Fibroblast of skin of scalp (primary cell): ENCODE measurements at regions not wholly inside any gene's neighbourhood (a gene's known extent, or its start where the extent isn't known, plus 50 kb on each side); places are given as distances from the start of the nearest gene placed in this dataset.

ENCODE experiments used
- DNase-seq: peaks from one replicate; pipeline ENCODE4 v3.0.0-alpha.2; 2013

DNA sequence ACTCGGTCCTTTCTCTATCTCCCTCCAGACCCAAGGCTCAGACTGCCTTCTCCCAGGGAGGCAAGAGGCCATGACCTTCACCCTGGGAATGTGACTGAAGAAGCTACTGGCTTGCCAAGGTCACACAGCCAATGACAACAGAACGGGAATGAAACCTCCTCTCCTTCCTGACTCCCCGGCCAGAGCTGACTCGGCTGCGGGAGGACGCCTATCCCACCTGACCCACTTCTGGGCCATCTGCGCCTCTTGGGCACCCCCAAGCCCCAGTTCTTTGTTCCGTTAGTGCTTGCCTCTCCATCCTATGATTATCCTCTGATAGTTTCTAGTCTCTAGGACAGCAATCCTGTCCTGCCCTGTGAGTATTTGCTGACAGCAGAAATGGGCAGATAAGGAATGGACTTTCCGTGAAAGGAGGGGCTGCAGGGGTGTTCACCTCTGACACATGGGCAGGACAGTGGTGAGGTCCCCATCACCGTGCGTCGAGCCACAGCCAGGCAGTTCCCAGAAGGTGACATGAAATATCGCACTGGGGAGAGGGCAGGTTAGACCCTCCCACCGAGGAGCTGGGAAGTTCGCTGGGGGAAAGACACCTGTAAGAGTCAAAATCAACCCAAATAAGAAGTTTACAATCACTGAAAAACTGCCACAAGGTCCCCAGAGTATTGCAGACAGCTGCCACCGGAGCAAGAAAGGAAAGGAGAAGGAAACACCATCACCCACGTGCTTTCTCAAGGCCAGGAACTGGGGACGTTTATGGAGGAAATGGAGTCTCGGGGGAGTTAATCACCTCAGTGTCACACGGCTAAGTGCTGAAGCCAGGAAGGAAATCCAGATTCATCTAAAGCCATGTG, 63.0 kb downstream of the INSIG1 start:
- no peak for DNase-seq

GRCh38 chr7:155361346-155361680, 63.6 kb downstream of the INSIG1 start:
- DNase-seq, result no peak

- DNase-seq, result no peak
Measured at GRCh38 chr7:155361947-155362346, 64.3 kb downstream of the INSIG1 start.

DNA sequence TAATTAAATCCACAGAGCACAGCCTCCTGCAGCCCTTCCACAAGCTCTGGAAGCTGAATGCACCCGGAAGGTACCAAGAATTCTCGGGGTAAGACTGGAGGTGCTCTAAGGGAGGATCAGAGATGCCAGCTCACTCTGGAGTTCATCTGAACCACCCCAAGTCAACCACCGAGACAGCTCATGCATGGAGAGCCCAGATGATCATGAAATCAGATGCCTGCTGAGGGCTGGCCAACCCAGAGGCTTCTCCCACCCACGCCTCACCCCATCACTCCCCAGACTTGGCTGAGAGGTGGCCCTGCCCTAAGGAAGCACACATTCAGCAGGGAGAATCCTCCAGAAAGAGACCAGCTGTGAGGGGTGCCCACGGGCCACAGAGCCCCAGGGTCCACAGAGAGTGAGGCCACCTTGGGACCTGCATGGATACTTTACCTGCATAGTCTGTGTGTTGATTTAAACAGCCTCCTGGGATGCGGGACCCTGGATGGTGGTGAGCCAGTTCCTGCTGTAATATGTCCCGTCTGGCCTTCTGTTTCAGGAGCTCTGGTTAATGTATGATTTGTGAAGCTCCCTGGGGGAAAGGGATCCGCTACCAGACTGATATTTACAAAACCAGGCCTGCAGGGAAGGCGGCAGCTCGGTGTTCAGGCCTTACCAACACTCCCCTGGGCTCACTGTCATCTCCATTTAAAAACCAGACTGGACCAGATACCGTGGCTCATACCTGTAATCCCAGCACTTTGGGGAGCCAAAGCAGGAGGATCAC, 64.9 kb downstream of the INSIG1 start:
- no peak for DNase-seq

DNA sequence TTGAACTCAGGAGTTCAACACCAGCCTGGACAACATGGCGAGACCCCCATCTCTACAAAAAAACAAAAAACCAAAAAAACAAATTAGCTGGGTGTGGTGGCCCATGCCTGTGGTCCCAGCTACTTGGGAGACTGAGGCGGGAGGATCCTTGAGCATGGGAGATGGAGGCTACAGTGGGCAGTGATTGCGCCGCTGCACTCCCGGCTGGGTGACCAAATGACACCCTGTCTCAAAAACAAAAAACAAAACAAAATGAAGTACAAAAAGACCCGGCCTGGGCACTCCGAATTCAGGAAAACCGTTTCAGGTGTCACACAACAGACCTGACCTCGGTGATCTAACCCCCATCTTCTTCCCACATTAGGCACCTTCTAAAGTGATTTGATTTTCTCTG, 65.5 kb downstream of the INSIG1 start:
- no peak for DNase-seq

GRCh38 chr7:155363852-155364600, 66.3 kb downstream of the INSIG1 start:
- no peak for DNase-seq

- DNase-seq, result no peak
Measured at GRCh38 chr7:155365146-155365874, 67.6 kb downstream of the INSIG1 start.

GRCh38 chr7:155368894-155369600, 71.4 kb downstream of the INSIG1 start:
- DNase-seq, result no peak

GRCh38 chr7:155369766-155370165, 72.1 kb downstream of the INSIG1 start:
- no peak for DNase-seq

- no peak for DNase-seq
Measured at GRCh38 chr7:155371331-155371883, 73.7 kb downstream of the INSIG1 start.

DNA sequence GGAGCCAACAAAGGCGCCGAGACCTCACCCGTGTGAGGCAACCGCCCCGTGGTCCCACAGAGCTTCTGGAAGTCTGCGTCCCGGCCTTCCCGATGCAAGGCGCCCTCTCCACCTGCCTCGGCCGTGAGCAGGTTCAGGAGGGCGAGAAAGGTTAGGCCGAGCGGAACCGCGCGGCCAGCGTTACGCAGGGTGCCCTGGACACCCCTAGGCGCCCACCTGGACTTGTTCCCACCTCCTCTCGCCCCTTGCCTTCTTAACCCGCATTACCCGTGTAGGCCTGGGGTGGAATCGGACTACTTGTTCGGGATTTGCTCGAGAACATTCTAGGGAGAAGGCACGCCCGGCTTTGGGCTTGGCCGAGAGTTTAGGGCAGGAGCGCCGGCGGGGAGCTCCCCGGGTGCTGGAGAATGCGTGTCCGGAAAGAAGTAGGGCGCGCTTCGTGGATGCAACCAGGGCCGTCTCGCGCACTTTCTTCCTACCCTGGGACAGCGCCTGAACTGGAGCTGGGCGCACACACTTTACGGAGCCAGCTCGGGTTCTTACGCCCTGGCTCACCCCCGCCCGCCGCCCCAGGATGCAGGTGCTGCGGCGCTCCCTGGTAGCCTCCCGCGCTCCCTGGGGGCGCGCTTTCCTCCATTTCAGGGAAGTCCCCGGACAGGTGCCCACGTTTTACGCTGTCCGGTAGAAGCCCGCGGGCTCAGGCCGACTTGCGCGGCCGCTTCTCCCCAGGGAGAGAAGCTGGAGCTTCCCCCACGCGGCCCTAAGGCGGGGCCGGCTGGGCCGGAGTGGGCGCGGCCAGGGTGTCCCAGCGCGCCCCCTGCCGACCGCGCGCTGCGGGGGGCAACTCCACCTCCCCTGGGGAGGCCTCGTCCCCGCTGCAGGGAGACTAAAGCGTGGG, 74.5 kb downstream of the INSIG1 start:
- DNase-seq, result no peak

- no peak for DNase-seq
Measured at GRCh38 chr7:155372782-155373358, 75.2 kb downstream of the INSIG1 start.

DNA sequence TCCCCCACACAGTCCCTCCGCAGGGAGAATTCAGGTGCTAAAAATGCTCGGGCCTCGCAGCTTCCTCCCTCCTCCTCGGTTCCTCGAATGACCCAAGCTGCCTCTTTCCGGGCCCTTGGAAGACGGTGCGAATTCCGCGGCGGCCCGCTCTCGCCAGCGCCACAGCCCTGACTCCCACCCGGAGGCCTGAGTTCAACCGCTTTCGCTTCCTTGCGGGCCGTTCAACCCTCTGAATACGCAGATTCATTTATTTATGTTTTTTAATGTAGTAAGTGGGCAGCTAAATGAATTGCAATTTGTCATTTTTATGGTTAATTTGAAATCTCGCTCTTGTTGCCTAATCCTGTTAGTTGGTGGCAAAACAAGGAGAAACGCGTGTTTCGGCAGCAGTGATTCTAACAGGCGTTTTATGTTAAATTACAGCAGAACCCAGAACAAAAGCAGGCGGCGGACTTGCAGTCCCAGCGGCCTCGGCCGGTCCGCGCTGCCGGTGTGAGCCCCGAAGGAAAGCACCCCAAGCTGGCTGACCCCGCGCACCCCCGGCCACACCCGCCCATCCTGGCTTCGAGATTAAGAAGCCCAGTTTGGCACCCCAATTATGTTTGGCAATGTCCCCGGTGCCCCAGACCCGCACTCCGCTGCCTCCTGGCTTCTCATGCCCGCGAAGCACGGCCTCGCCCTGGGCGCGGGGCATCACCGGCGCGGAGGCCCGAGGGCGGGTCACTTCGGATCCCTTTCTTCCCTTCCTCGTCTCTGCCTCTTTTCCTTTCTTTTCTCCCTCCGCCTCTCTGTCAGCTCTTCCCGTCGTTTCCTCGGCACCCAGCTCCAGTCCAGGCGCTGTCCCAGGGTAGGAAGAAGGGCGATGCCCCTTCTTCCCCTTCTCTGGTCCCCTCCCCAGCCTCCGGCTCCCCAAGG, 75.9 kb downstream of the INSIG1 start:
- no peak for DNase-seq

DNA sequence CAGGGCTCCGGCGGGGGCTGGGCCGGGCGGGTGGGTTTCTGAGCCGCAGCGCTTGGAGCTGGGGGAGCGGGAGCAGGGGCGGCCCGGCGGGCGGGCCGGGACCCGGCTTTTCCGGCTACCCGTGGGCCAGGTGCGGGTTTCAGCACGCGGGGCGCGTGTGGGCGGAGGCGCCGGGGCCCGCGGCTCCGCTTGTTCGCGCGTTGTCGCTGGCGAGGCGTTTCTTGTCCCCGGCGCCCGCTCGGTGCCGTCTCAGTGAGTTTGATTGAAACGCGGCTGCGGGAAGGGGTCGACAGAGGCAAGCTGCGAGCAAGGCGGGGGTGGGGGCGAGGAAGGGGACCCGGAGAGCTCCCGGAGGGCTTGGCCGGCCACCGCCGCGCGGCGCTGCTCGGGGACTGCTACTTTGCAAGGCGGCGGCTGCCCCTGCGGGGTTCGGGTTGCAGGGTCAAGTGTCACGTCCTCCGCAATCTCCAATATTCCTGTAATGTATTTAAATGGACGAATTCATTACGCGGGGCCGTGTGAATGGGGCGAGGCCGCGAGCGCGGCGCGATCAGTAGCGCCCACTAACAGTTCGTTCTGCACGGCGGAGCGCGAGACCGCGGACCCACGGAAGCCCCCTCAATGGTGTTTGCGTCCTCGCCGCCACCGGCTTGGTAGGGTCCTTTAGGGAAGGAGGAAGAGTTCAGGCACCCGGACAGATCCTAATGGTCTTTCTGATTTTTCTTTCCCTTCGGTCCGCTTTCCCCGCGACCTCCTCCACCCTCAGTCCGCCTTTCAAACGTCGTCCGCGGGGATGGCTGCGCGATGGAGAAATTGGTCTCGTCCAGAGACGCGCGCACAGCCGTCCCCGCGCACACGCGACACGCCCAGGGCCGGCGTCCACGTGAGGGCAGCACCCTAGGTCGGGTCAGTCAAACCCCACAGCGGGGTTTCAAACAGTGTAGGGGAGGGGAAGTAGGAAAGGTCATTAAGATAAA, 76.9 kb downstream of the INSIG1 start:
- DNase-seq, result no peak

GRCh38 chr7:155375337-155376277, 77.9 kb downstream of the INSIG1 start:
- peak; percentile 8 for DNase-seq

DNA sequence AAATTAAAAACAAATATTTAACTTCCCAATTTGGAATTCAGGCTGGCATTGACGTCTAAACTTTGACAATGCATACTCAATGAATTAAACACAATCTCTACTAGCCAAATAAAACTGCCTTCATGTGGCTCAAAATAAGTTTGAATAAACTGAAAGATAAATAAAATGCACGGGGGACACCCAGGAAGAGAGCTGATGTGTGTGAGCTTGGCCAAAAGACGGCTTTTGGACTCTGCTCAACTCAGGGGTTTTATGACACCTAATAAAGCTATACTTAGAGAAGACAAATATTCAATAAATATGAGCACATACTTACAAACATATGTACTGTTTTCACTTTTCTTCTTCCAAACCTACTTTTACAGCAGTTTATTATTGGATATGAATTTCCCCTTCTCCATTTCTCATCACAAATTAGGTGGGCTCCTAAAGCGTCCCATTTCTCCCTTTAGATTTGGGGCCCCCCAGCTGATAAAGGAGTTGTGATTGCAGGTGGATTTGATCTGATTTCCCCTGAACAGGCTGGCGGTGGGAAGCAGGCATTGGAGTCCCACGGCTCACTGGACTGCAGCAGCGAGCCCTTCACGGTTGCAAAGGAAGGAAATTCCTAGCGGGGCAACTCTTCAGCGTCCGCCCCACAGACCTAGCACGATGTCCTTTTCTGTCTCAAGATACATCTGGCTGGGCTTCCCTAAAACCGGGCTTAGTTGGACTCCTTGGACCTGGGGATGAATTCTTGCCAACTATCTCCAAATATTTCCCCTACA, 79.6 kb downstream of the INSIG1 start:
- DNase-seq, result no peak
